OCI-LY7 (cell line): ENCODE measurements at regions not wholly inside any gene's neighbourhood (a gene's known extent, or its start where the extent isn't known, plus 50 kb on each side); places are given as distances from the start of the nearest gene placed in this dataset.

ENCODE experiments used
- CTCF ChIP-seq: fragments of 200-600 bp; sonication (generic); conservative IDR thresholded peaks from 2 replicates; pipeline ENCODE4 v1.5.1; 2014; ENCODE audit warnings: mild to moderate bottlenecking, antibody characterized with exemption, low read length, moderate library complexity, mixed read lengths
- EZH2phosphoT487 ChIP-seq: fragments of 200-600 bp; sonication (generic); IDR thresholded peaks from 2 replicates; pipeline ENCODE4 v1.6.1; 2018; ENCODE audit warnings: low read depth, borderline replicate concordance, mild to moderate bottlenecking, mixed run types, antibody characterized with exemption, low read length, moderate library complexity, mixed read lengths

GRCh38 chrX:4830880-4831557, 1117.6 kb upstream of the PRKX start:
- TF ChIP-seq CTCF (no peak), EZH2phosphoT487 (no peak)
